ENCODE measurements at regions not wholly inside any gene's neighbourhood (a gene's known extent, or its start where the extent isn't known, plus 50 kb on each side); places are given as distances from the start of the nearest gene placed in this dataset.

DNA sequence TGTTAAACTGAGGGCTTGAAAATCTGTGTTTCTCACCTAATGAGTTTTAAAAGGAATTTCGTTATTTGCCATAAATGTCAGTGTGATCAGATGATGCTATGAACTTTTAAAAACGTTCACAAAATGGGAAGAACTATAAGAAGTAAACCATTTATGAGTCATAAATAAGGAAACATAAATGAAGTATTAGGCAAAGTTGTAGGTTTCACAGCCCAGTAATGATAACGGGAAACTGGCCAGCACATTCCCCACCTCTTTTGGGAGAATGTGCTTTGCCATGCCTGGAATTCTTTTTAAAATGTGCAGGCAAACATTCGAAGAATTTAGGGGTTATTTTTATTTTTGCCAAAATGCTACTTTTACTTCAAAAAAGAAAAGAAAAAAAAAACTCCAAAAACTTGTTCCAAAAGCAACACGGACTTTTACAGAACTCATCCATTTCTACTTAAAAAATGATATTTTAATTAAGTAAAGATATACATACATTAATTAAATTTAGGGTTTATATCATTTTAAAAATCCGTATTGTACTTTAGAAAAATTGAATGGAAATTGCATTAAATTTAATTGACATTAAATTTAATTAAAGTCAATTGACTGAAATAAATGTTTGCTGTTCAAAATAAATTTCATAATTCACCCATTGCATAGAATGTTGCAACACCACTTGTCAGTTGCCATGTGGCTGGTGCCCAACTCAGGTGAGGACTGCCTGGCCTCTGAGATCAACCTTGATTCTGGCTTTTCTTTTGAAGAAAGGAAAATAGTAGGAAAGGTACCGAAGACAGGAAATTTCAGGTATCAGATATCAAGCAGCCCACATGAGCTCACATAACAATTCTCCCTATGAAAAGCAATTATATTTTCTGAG, 1198.5 kb downstream of the EFNB2 start:
- no TSS peak for BruUV-seq (replicated peaks)
- CTCF ChIA-PET = interaction anchor here (1.0 to 1.1 kb wide), 2 partner anchors 167 to 780 kb away, joined by 3 read pairs; no protein-coding TSS in a partner anchor
- peak overlapping the region; percentile 93 for H4K5ac ChIP-seq (ENCODE audit: low read depth, low read length)

More for the DNA sequence above, 1198.5 kb downstream of the EFNB2 start:
- Histone ChIP-seq H2AK5ac (ENCODE audit: low read depth, low read length) (peak overlapping the region; percentile 93), H3K9ac (ENCODE audit: low read depth, low read length) (no peak overlapping the region), H2BK15ac (ENCODE audit: low read depth, low read length) (peak overlapping the region; percentile 88), H3K4ac (ENCODE audit: low read depth, low read length) (peak overlapping the region; percentile 88), H4K8ac (ENCODE audit: low read depth in 2 of 2, low read length in 2 of 2) (peak overlapping the region; percentile 76 to 89), H2AK9ac (replicated peaks; ENCODE audit: low read depth, low read length, poor library complexity) (no peak overlapping the region), H3K9me3 (ENCODE audit: control insufficient read depth, insufficient read depth, low read length) (no peaks in the 10 kb centered on the region), H3K23ac (ENCODE audit: low read depth, low read length) (peak overlapping the region; percentile 91), H3K27me3 (ENCODE audit: control insufficient read depth, insufficient read depth, low read length) (no peaks in the 10 kb centered on the region), H4K20me1 (ENCODE audit: insufficient read depth, low read length) (no peaks in the 10 kb centered on the region), H3K4me2 (ENCODE audit: low read depth, low read length) (peak overlapping the region; percentile 42), H3K9me1 (ENCODE audit: insufficient read depth, low read length) (peaks cover 9% of the 10 kb centered on the region), H2BK120ac (ENCODE audit: low read depth, low read length) (peak overlapping the region; percentile 97), H4K91ac (ENCODE audit: insufficient read depth, low read depth, low read length) (peak overlapping the region; percentile 97), H3K27ac (ENCODE audit: insufficient read depth, low read length) (peak overlapping the region; percentile 80), H2AFZ (replicated peaks; ENCODE audit: low read length, poor library complexity) (peak overlapping the region; percentile 52), H3K4me3 (ENCODE audit: insufficient read depth, low read depth, low read length) (no peak overlapping the region), H3K18ac (ENCODE audit: low read depth, low read length) (peak overlapping the region; percentile 97), H2BK20ac (ENCODE audit: low read depth, low read length) (peak overlapping the region; percentile 99), H3K79me1 (ENCODE audit: low read depth in 1 of 2, low read length in 2 of 2) (no peaks in the 10 kb centered on the region), H2BK5ac (ENCODE audit: low read depth, low read length, poor library complexity, severe bottlenecking) (peak overlapping the region; percentile 91), H3K56ac (ENCODE audit: extremely low read depth, insufficient read depth, low read length) (peak overlapping the region; percentile 82; the same call in 1 of the 2 replicates), H3K36me3 (ENCODE audit: control insufficient read depth, insufficient read depth, low read length) (no peaks in the 10 kb centered on the region), H3K14ac (replicated peaks; ENCODE audit: low read depth, low read length) (peak overlapping the region; percentile 61), H3K4me1 (ENCODE audit: control insufficient read depth, insufficient read depth, low read length) (peaks cover 18% of the 10 kb centered on the region)
- dilution Hi-C loops (cut with HindIII; ENCODE audit: low sequenced_read_pairs, unreplicated experiment) = no loop called here
- in situ Hi-C loops (cut with MboI; ENCODE audit: low sequenced_read_pairs) = loop anchor here (25.0 kb wide), 1 partner anchor 1200 kb away; the partner anchor contains the start of gene EFNB2
- ATAC-seq (ENCODE audit: low read depth) (no peak), DNase-seq (peak; percentile 55)
- no CpG with 5 or more reads among the region's 7 CpGs for WGBS, 2 experiments (ENCODE audit: extremely low coverage in 2 of 2, insufficient read length in 1 of 2)
- POLR2A ChIA-PET (ENCODE audit: unreplicated experiment) = interaction anchor here (0.6 kb wide), 1 partner anchor 126 kb away, joined by 3 read pairs; no protein-coding TSS in a partner anchor
- intact Hi-C loops (cut with micrococcal nuclease) = loop anchor here (5.0 to 10.0 kb wide), 3 partner anchors 105 to 1195 kb away; no protein-coding TSS in a partner anchor
- TF ChIP-seq CEBPB (IDR thresholded peaks at IDR 0.05; ENCODE audit: low read depth, low read length) (peak; percentile 67), NFE2L2 (IDR thresholded peaks at IDR 0.05; ENCODE audit: low read depth, low read length) (no peak)

Measured in IMR-90 (cell line).